ENCODE measurements at regions not wholly inside any gene's neighbourhood (a gene's known extent, or its start where the extent isn't known, plus 50 kb on each side); places are given as distances from the start of the nearest gene placed in this dataset.

DNA sequence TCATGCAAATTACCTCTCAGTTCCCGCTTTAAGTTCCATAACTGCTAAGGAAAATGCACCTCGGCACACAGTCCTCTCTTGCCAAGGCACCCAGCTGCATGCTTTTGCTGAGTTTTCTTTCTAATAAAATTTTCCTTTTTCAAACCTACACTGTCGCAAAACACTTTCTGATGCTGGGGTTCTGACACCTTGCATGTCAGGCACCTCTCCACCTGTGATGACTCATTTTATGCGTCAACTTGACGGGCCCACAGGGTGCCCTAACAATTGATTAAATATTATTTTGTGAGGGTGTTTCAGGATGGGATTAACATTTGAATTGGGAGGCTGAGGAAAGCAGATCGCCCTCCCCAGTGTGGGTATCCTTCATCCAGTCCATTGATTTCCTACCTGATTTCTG lies 291.0 kb upstream of the STS start:
- H3K9ac ChIP-seq (ENCODE audit: low read depth in 1 of 2, low read length in 2 of 2), result no peak overlapping the region
- no peaks in the 10 kb centered on the region for H3K36me3 ChIP-seq (ENCODE audit: control insufficient read depth in 1 of 2, insufficient read depth in 2 of 2, low read length in 2 of 2)

GRCh38 chrX:6852869-6853268 lies 294.6 kb upstream of the STS start:
- H3K9ac ChIP-seq (ENCODE audit: low read depth in 1 of 2, low read length in 2 of 2), result no peak overlapping the region
- H3K27ac ChIP-seq (ENCODE audit: low read depth, low read length), result no peak overlapping the region
- no peaks in the 10 kb centered on the region for H3K27me3 ChIP-seq (ENCODE audit: control insufficient read depth in 1 of 2, insufficient read depth in 2 of 2, low read length in 2 of 2)
- H3K4me1 ChIP-seq (ENCODE audit: control insufficient read depth in 1 of 2, insufficient read depth in 2 of 2, low read length in 2 of 2), result no peaks in the 10 kb centered on the region
- no peaks in the 10 kb centered on the region for H3K36me3 ChIP-seq (ENCODE audit: control insufficient read depth in 1 of 2, insufficient read depth in 2 of 2, low read length in 2 of 2)
- no peak overlapping the region for H3K4me3 ChIP-seq (ENCODE audit: low read depth in 1 of 2, low read length in 2 of 2)
- H3K9me3 ChIP-seq (ENCODE audit: control insufficient read depth in 1 of 2, low read length in 2 of 2), result no peaks in the 10 kb centered on the region

More for the DNA sequence above, 291.0 kb upstream of the STS start:
- no peaks in the 10 kb centered on the region for H3K27me3 ChIP-seq (ENCODE audit: control insufficient read depth in 1 of 2, insufficient read depth in 2 of 2, low read length in 2 of 2)
- H3K27ac ChIP-seq (ENCODE audit: low read depth, low read length), result no peak overlapping the region
- H3K4me3 ChIP-seq (ENCODE audit: low read depth in 1 of 2, low read length in 2 of 2), result no peak overlapping the region
- H3K4me1 ChIP-seq (ENCODE audit: control insufficient read depth in 1 of 2, insufficient read depth in 2 of 2, low read length in 2 of 2), result no peaks in the 10 kb centered on the region
- peaks cover 0 to 7% of the 10 kb centered on the region in 2 donors for H3K9me3 ChIP-seq (ENCODE audit: control insufficient read depth in 1 of 2, low read length in 2 of 2)

GRCh38 chrX:6852121-6852520 lies 295.4 kb upstream of the STS start:
- Histone ChIP-seq H3K27me3 (ENCODE audit: control insufficient read depth in 1 of 2, insufficient read depth in 2 of 2, low read length in 2 of 2) (no peaks in the 10 kb centered on the region), H3K9me3 (ENCODE audit: control insufficient read depth in 1 of 2, low read length in 2 of 2) (no peaks in the 10 kb centered on the region), H3K36me3 (ENCODE audit: control insufficient read depth in 1 of 2, insufficient read depth in 2 of 2, low read length in 2 of 2) (no peaks in the 10 kb centered on the region), H3K4me3 (ENCODE audit: low read depth in 1 of 2, low read length in 2 of 2) (no peak overlapping the region), H3K27ac (ENCODE audit: low read depth, low read length) (no peak overlapping the region), H3K9ac (ENCODE audit: low read depth in 1 of 2, low read length in 2 of 2) (no peak overlapping the region), H3K4me1 (ENCODE audit: control insufficient read depth in 1 of 2, insufficient read depth in 2 of 2, low read length in 2 of 2) (no peaks in the 10 kb centered on the region)

GRCh38 chrX:6851140-6851539 lies 296.4 kb upstream of the STS start:
- H3K9me3 ChIP-seq (ENCODE audit: control insufficient read depth in 1 of 2, low read length in 2 of 2), result no peaks in the 10 kb centered on the region
- no peak overlapping the region for H3K27ac ChIP-seq (ENCODE audit: low read depth, low read length)

GRCh38 chrX:6849716-6850414 lies 297.6 kb upstream of the STS start:
- no peaks in the 10 kb centered on the region for H3K9me3 ChIP-seq (ENCODE audit: control insufficient read depth in 1 of 2, low read length in 2 of 2)
- no peak overlapping the region for H3K27ac ChIP-seq (ENCODE audit: low read depth, low read length)
- no peaks in the 10 kb centered on the region for H3K27me3 ChIP-seq (ENCODE audit: control insufficient read depth in 1 of 2, insufficient read depth in 2 of 2, low read length in 2 of 2)
- H3K9ac ChIP-seq (ENCODE audit: low read depth in 1 of 2, low read length in 2 of 2), result no peak overlapping the region
- no peaks in the 10 kb centered on the region for H3K4me1 ChIP-seq (ENCODE audit: control insufficient read depth in 1 of 2, insufficient read depth in 2 of 2, low read length in 2 of 2)
- H3K36me3 ChIP-seq (ENCODE audit: control insufficient read depth in 1 of 2, insufficient read depth in 2 of 2, low read length in 2 of 2), result no peaks in the 10 kb centered on the region
- no peak overlapping the region for H3K4me3 ChIP-seq (ENCODE audit: low read depth in 1 of 2, low read length in 2 of 2)

More at GRCh38 chrX:6851140-6851539, 296.4 kb upstream of the STS start:
- H3K4me3 ChIP-seq (ENCODE audit: low read depth in 1 of 2, low read length in 2 of 2), result no peak overlapping the region
- H3K9ac ChIP-seq (ENCODE audit: low read depth in 1 of 2, low read length in 2 of 2), result no peak overlapping the region
- no peaks in the 10 kb centered on the region for H3K36me3 ChIP-seq (ENCODE audit: control insufficient read depth in 1 of 2, insufficient read depth in 2 of 2, low read length in 2 of 2)
- no peaks in the 10 kb centered on the region for H3K27me3 ChIP-seq (ENCODE audit: control insufficient read depth in 1 of 2, insufficient read depth in 2 of 2, low read length in 2 of 2)
- no peaks in the 10 kb centered on the region for H3K4me1 ChIP-seq (ENCODE audit: control insufficient read depth in 1 of 2, insufficient read depth in 2 of 2, low read length in 2 of 2)

DNA sequence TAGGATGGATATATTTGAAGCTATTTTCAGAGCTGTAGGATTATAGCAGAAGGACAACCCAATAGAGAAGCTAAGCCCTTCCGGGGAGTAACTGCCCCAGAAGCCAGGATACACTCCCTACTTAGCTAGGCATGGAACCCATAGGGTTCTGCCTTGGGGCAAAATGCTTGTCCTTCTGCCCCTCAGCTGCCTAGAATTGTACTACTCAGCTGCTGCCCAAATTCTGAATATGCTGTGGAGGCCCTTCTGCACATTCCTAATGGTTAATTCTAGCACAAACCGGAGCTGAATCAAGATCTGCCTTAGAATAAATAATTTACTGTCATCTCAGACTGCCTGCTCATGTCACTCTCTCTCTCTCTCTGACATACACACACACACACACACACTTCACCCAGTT lies 297.7 kb upstream of the VCX3A start:
- Histone ChIP-seq H3K9me3 (ENCODE audit: control insufficient read depth in 1 of 2, low read length in 2 of 2) (no peaks in the 10 kb centered on the region), H3K27ac (ENCODE audit: low read depth, low read length) (no peak overlapping the region), H3K4me3 (ENCODE audit: low read depth in 1 of 2, low read length in 2 of 2) (no peak overlapping the region), H3K36me3 (ENCODE audit: control insufficient read depth in 1 of 2, insufficient read depth in 2 of 2, low read length in 2 of 2) (no peaks in the 10 kb centered on the region), H3K4me1 (ENCODE audit: control insufficient read depth in 1 of 2, insufficient read depth in 2 of 2, low read length in 2 of 2) (no peaks in the 10 kb centered on the region), H3K9ac (ENCODE audit: low read depth in 1 of 2, low read length in 2 of 2) (no peak overlapping the region), H3K27me3 (ENCODE audit: control insufficient read depth in 1 of 2, insufficient read depth in 2 of 2, low read length in 2 of 2) (no peaks in the 10 kb centered on the region)

DNA sequence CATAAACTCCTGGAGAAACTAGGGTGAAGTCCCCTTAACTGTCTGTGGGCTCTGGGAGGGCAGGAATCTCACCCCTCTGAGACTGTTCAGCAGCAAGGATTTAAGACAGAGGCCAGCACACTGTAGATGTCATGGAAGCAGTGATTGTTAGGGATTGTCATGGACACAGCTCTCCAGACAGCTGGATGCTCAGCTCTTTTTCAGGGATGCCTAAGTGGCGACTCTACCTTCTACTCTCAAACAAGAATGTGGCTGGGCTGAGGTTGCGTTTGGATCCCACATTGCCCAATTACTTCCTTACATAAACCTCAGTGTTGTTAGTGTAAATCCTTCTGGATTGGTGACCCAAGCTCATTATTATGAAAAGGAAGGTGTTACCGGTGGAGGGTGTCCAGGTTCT lies 291.9 kb upstream of the VCX3A start:
- Histone ChIP-seq H3K4me3 (ENCODE audit: low read depth in 1 of 2, low read length in 2 of 2) (no peak overlapping the region), H3K9ac (ENCODE audit: low read depth in 1 of 2, low read length in 2 of 2) (no peak overlapping the region), H3K27ac (ENCODE audit: low read depth, low read length) (no peak overlapping the region), H3K4me1 (ENCODE audit: control insufficient read depth in 1 of 2, insufficient read depth in 2 of 2, low read length in 2 of 2) (no peaks in the 10 kb centered on the region), H3K27me3 (ENCODE audit: control insufficient read depth in 1 of 2, insufficient read depth in 2 of 2, low read length in 2 of 2) (no peaks in the 10 kb centered on the region), H3K36me3 (ENCODE audit: control insufficient read depth in 1 of 2, insufficient read depth in 2 of 2, low read length in 2 of 2) (no peaks in the 10 kb centered on the region), H3K9me3 (ENCODE audit: control insufficient read depth in 1 of 2, low read length in 2 of 2) (no peaks in the 10 kb centered on the region)

- no peaks in the 10 kb centered on the region for H3K9me3 ChIP-seq (ENCODE audit: control insufficient read depth in 1 of 2, low read length in 2 of 2)
- H3K27ac ChIP-seq (ENCODE audit: low read depth, low read length), result no peak overlapping the region
- H3K9ac ChIP-seq (ENCODE audit: low read depth in 1 of 2, low read length in 2 of 2), result no peak overlapping the region
- no peaks in the 10 kb centered on the region for H3K27me3 ChIP-seq (ENCODE audit: control insufficient read depth in 1 of 2, insufficient read depth in 2 of 2, low read length in 2 of 2)
- no peak overlapping the region for H3K4me3 ChIP-seq (ENCODE audit: low read depth in 1 of 2, low read length in 2 of 2)
- no peaks in the 10 kb centered on the region for H3K4me1 ChIP-seq (ENCODE audit: control insufficient read depth in 1 of 2, insufficient read depth in 2 of 2, low read length in 2 of 2)
- no peaks in the 10 kb centered on the region for H3K36me3 ChIP-seq (ENCODE audit: control insufficient read depth in 1 of 2, insufficient read depth in 2 of 2, low read length in 2 of 2)
Observed at GRCh38 chrX:6821730-6822129, 286.8 kb upstream of the VCX3A start.

- no peak overlapping the region for H3K27ac ChIP-seq (ENCODE audit: low read depth, low read length)
- no peak overlapping the region for H3K4me3 ChIP-seq (ENCODE audit: low read depth in 1 of 2, low read length in 2 of 2)
- H3K36me3 ChIP-seq (ENCODE audit: control insufficient read depth in 1 of 2, insufficient read depth in 2 of 2, low read length in 2 of 2), result no peaks in the 10 kb centered on the region
- H3K9me3 ChIP-seq (ENCODE audit: control insufficient read depth in 1 of 2, low read length in 2 of 2), result no peaks in the 10 kb centered on the region
- no peaks in the 10 kb centered on the region for H3K4me1 ChIP-seq (ENCODE audit: control insufficient read depth in 1 of 2, insufficient read depth in 2 of 2, low read length in 2 of 2)
- no peak overlapping the region for H3K9ac ChIP-seq (ENCODE audit: low read depth in 1 of 2, low read length in 2 of 2)
- H3K27me3 ChIP-seq (ENCODE audit: control insufficient read depth in 1 of 2, insufficient read depth in 2 of 2, low read length in 2 of 2), result no peaks in the 10 kb centered on the region
Observed at GRCh38 chrX:6813836-6814370, 279.0 kb upstream of the VCX3A start.

GRCh38 chrX:6812087-6812486 lies 277.2 kb upstream of the VCX3A start:
- no peaks in the 10 kb centered on the region for H3K36me3 ChIP-seq (ENCODE audit: control insufficient read depth in 1 of 2, insufficient read depth in 2 of 2, low read length in 2 of 2)
- no peaks in the 10 kb centered on the region for H3K9me3 ChIP-seq (ENCODE audit: control insufficient read depth in 1 of 2, low read length in 2 of 2)
- no peak overlapping the region for H3K27ac ChIP-seq (ENCODE audit: low read depth, low read length)
- H3K4me3 ChIP-seq (ENCODE audit: low read depth in 1 of 2, low read length in 2 of 2), result no peak overlapping the region
- no peaks in the 10 kb centered on the region for H3K27me3 ChIP-seq (ENCODE audit: control insufficient read depth in 1 of 2, insufficient read depth in 2 of 2, low read length in 2 of 2)
- no peak overlapping the region for H3K9ac ChIP-seq (ENCODE audit: low read depth in 1 of 2, low read length in 2 of 2)
- H3K4me1 ChIP-seq (ENCODE audit: control insufficient read depth in 1 of 2, insufficient read depth in 2 of 2, low read length in 2 of 2), result no peaks in the 10 kb centered on the region

Data from duodenal mucosa (tissue), 2 donors.